ENCODE measurements at regions not wholly inside any gene's neighbourhood (a gene's known extent, or its start where the extent isn't known, plus 50 kb on each side); places are given as distances from the start of the nearest gene placed in this dataset.

GRCh38 chr7:149598721-149599308 is 101.2 kb upstream of the ZNF746 start:
- TF ChIP-seq POLR2A (IDR thresholded peaks at IDR 0.05; ENCODE audit: low read length) = no peak
- no peak for TF ChIP-seq GATA1 (IDR thresholded peaks at IDR 0.05; ENCODE audit: low read depth, low read length)
